Large intestine (tissue), 3 donors: ENCODE measurements at regions not wholly inside any gene's neighbourhood (a gene's known extent, or its start where the extent isn't known, plus 50 kb on each side); places are given as distances from the start of the nearest gene placed in this dataset.

Source experiments
- DNase-seq, 2 donors: peaks; one replicate each; pipeline versions ENCODE4 v3.0.0 to v3.0.0-alpha.2; 2013
- H3K27ac ChIP-seq: one replicate; pipeline ENCODE4 v1.5.1; 2013; ENCODE audit warnings: low read length
- H3K27me3 ChIP-seq: 2 replicates; pipeline ENCODE4 v1.6.1; 2013; ENCODE audit warnings: low read length; ENCODE audit not compliant: control insufficient read depth, insufficient read depth
- H3K36me3 ChIP-seq: 2 replicates; pipeline ENCODE4 v1.6.1; 2013; ENCODE audit warnings: low read length; ENCODE audit not compliant: control insufficient read depth, insufficient read depth
- H3K4me1 ChIP-seq: one replicate; pipeline ENCODE4 v1.6.1; 2013; ENCODE audit warnings: low read length; ENCODE audit not compliant: control insufficient read depth, insufficient read depth
- H3K4me3 ChIP-seq: one replicate; pipeline ENCODE4 v1.5.1; 2013; ENCODE audit warnings: low read length
- H3K9me3 ChIP-seq: one replicate; pipeline ENCODE4 v1.6.1; 2013; ENCODE audit warnings: mild to moderate bottlenecking, low read depth, low read length, moderate library complexity; ENCODE audit not compliant: control insufficient read depth
- WGBS: methylation state at CpG from one replicate; pipeline ENCODE4 v1.1.5; 2013; ENCODE audit warnings: low lambda C conversion rate; ENCODE audit not compliant: insufficient coverage; 5-methylcytosine and 5-hydroxymethylcytosine counted together

- Histone ChIP-seq H3K27ac (no peak overlapping the region), H3K27me3 (no peaks in the 10 kb centered on the region), H3K9me3 (no peaks in the 10 kb centered on the region), H3K4me3 (no peak overlapping the region), H3K4me1 (no peaks in the 10 kb centered on the region), H3K36me3 (no peaks in the 10 kb centered on the region)
- WGBS: no CpG with 5 or more reads among the region's 5 CpGs
- no peak for DNase-seq
Observed at GRCh38 chr2:12107939-12108338, 361.5 kb downstream of the LPIN1 start.

- H3K36me3 ChIP-seq: no peaks in the 10 kb centered on the region
- H3K27me3 ChIP-seq: no peaks in the 10 kb centered on the region
- H3K4me3 ChIP-seq: no peak overlapping the region
- WGBS: no CpG with 5 or more reads among the region's 4 CpGs
- H3K4me1 ChIP-seq: no peaks in the 10 kb centered on the region
- no peak overlapping the region for H3K27ac ChIP-seq
- no peaks in the 10 kb centered on the region for H3K9me3 ChIP-seq
- DNase-seq: no peak
Observed at GRCh38 chr2:12109363-12110017, 363.1 kb downstream of the LPIN1 start.

- H3K27ac ChIP-seq: no peak overlapping the region
- H3K4me1 ChIP-seq: no peaks in the 10 kb centered on the region
- no peaks in the 10 kb centered on the region for H3K9me3 ChIP-seq
- no peaks in the 10 kb centered on the region for H3K27me3 ChIP-seq
- no peak for DNase-seq
- no peaks in the 10 kb centered on the region for H3K36me3 ChIP-seq
- 88% methylated on average over 3 of the region's 4 CpGs for WGBS
- no peak overlapping the region for H3K4me3 ChIP-seq
Observed at GRCh38 chr2:12110074-12110473, 363.6 kb downstream of the LPIN1 start.

GRCh38 chr2:12110481-12110880 lies 364.0 kb downstream of the LPIN1 start:
- DNase-seq: no peak
- Histone ChIP-seq H3K4me1 (no peaks in the 10 kb centered on the region), H3K27me3 (no peaks in the 10 kb centered on the region), H3K9me3 (no peaks in the 10 kb centered on the region), H3K4me3 (no peak overlapping the region), H3K27ac (no peak overlapping the region), H3K36me3 (no peaks in the 10 kb centered on the region)
- WGBS: 83% methylated on average over 1 of the region's 5 CpGs

- Histone ChIP-seq H3K27me3 (no peaks in the 10 kb centered on the region), H3K9me3 (no peaks in the 10 kb centered on the region), H3K4me1 (no peaks in the 10 kb centered on the region), H3K4me3 (no peak overlapping the region), H3K27ac (no peak overlapping the region), H3K36me3 (no peaks in the 10 kb centered on the region)
- DNase-seq: no peak
- 100% methylated on average over 1 of the region's 1 CpG for WGBS
Observed at GRCh38 chr2:12113412-12113811, 367.0 kb downstream of the LPIN1 start.

GRCh38 chr2:12114816-12115215 lies 368.4 kb downstream of the LPIN1 start:
- no peak overlapping the region for H3K4me3 ChIP-seq
- H3K9me3 ChIP-seq: no peaks in the 10 kb centered on the region
- H3K36me3 ChIP-seq: no peaks in the 10 kb centered on the region
- H3K27me3 ChIP-seq: no peaks in the 10 kb centered on the region
- H3K27ac ChIP-seq: no peak overlapping the region
- WGBS: no CpG with 5 or more reads among the region's 1 CpG
- DNase-seq: no peak
- no peaks in the 10 kb centered on the region for H3K4me1 ChIP-seq

GRCh38 chr2:12116228-12116750 lies 369.9 kb downstream of the LPIN1 start:
- DNase-seq: no peak
- H3K9me3 ChIP-seq: no peaks in the 10 kb centered on the region
- no peaks in the 10 kb centered on the region for H3K4me1 ChIP-seq
- H3K36me3 ChIP-seq: no peaks in the 10 kb centered on the region
- no CpG with 5 or more reads among the region's 7 CpGs for WGBS
- no peaks in the 10 kb centered on the region for H3K27me3 ChIP-seq
- H3K4me3 ChIP-seq: no peak overlapping the region
- H3K27ac ChIP-seq: no peak overlapping the region

GRCh38 chr2:12119841-12120240 lies 373.4 kb downstream of the LPIN1 start:
- no peaks in the 10 kb centered on the region for H3K36me3 ChIP-seq
- DNase-seq: no peak
- H3K27ac ChIP-seq: no peak overlapping the region
- H3K27me3 ChIP-seq: no peaks in the 10 kb centered on the region
- H3K9me3 ChIP-seq: no peaks in the 10 kb centered on the region
- H3K4me3 ChIP-seq: no peak overlapping the region
- H3K4me1 ChIP-seq: no peaks in the 10 kb centered on the region

- no peak for DNase-seq
- Histone ChIP-seq H3K27ac (no peak overlapping the region), H3K4me3 (no peak overlapping the region), H3K9me3 (no peaks in the 10 kb centered on the region), H3K27me3 (no peaks in the 10 kb centered on the region), H3K36me3 (no peaks in the 10 kb centered on the region), H3K4me1 (no peaks in the 10 kb centered on the region)
- no CpG with 5 or more reads among the region's 7 CpGs for WGBS
Observed at GRCh38 chr2:12120281-12121150, 374.1 kb downstream of the LPIN1 start.

GRCh38 chr2:12124790-12125189 lies 378.4 kb downstream of the LPIN1 start:
- no peak for DNase-seq
- Histone ChIP-seq H3K36me3 (no peaks in the 10 kb centered on the region), H3K9me3 (no peaks in the 10 kb centered on the region), H3K4me1 (no peaks in the 10 kb centered on the region), H3K27me3 (no peaks in the 10 kb centered on the region), H3K4me3 (no peak overlapping the region), H3K27ac (no peak overlapping the region)
- WGBS: no CpG with 5 or more reads among the region's 1 CpG
